Suprapubic skin (tissue), 4 donors: ENCODE measurements at regions not wholly inside any gene's neighbourhood (a gene's known extent, or its start where the extent isn't known, plus 50 kb on each side); places are given as distances from the start of the nearest gene placed in this dataset.

Source experiments
- DNase-seq, 2 donors: peaks; one replicate each; pipeline ENCODE4 v3.0.0-alpha.2; 2019; ENCODE audit warnings: low spot score in 2 of 2
- H3K27ac ChIP-seq: fragments of 200-600 bp; sonication (generic); one replicate; pipeline ENCODE4 v1.5.1; 2019
- H3K27me3 ChIP-seq: fragments of 200-600 bp; sonication (generic); one replicate; pipeline ENCODE4 v1.5.1; 2019
- H3K36me3 ChIP-seq: fragments of 200-600 bp; sonication (generic); one replicate; pipeline ENCODE4 v1.5.1; 2019
- H3K4me1 ChIP-seq: fragments of 200-600 bp; sonication (generic); one replicate; pipeline ENCODE4 v1.5.1; 2019
- H3K4me3 ChIP-seq: fragments of 200-600 bp; sonication (generic); one replicate; pipeline ENCODE4 v1.5.1; 2019; ENCODE audit warnings: mild to moderate bottlenecking
- H3K9me3 ChIP-seq: fragments of 200-600 bp; sonication (generic); one replicate; pipeline ENCODE4 v1.5.1; 2019
- CTCF ChIP-seq, 2 donors: fragments of 200-600 bp in 1 of 2; fragments of 450-650 bp in 1 of 2; sonication (generic) in 1 of 2; IDR thresholded peaks; one replicate each; pipeline ENCODE4 v1.5.1; 2016 to 2019; ENCODE audit warnings: antibody characterized with exemption in 2 of 2, mild to moderate bottlenecking in 1 of 2, moderate library complexity in 1 of 2
- EP300 ChIP-seq: sonication (generic); formaldehyde crosslinking; IDR thresholded peaks from one replicate; pipeline ENCODE4 v1.6.1; 2017; ENCODE audit warnings: antibody characterized with exemption
- POLR2A ChIP-seq, 2 donors: fragments of 450-650 bp; IDR thresholded peaks; one replicate each; pipeline ENCODE4 v1.6.1; 2017; ENCODE audit warnings: antibody characterized with exemption in 2 of 2, mild to moderate bottlenecking in 2 of 2, moderate library complexity in 2 of 2
- POLR2AphosphoS5 ChIP-seq, 3 donors: sonication (generic); formaldehyde crosslinking; IDR thresholded peaks; one replicate each; pipeline ENCODE4 v1.6.1; 2017; ENCODE audit warnings: antibody characterized with exemption in 3 of 3
- WGBS: methylation state at CpG from one replicate; pipeline ENCODE4 v1.1.5; 2018; 5-methylcytosine and 5-hydroxymethylcytosine counted together

DNA sequence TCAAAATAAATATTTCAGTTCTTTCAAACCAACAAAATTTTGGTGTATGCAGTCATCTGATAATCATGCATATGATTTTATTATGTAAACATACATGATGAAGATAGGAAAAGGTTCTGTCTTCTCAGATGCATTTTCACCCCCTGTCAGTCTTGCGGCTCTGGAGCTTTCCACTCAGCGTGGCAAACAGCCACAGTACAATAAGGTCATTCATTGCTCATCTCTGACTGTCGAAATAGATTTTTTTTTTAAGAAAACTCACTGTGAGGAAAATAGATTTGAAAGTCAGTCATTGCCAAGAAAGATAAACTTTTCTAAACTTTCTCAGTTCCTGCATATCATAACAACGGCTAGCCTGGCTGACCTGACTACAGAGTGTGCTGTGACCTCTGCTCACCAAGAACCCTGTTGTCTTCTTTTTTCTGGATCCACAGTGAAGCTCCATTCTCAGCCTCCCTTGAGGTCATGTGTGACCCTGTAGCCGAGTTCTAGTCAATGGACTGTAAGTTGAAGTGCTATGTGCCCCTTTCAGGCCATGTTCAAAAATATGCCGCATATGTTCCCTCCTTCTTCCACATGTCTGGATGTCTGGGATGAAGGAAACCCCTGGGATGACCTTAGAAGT lies 519.6 kb downstream of the KLF5 start:
- Histone ChIP-seq H3K4me1 (peaks cover 3% of the 10 kb centered on the region), H3K36me3 (no peaks in the 10 kb centered on the region), H3K9me3 (no peaks in the 10 kb centered on the region), H3K27me3 (no peaks in the 10 kb centered on the region), H3K4me3 (no peak overlapping the region), H3K27ac (no peak overlapping the region)
- DNase-seq, result no peak
- TF ChIP-seq POLR2AphosphoS5 (IDR thresholded peaks at IDR 0.05) (no peak), CTCF (IDR thresholded peaks at IDR 0.05) (no peak), POLR2A (IDR thresholded peaks at IDR 0.05) (no peak), EP300 (no peak)
- 52% methylated on average over 6 of the region's 6 CpGs for WGBS

GRCh38 chr13:73576291-73576690 lies 517.5 kb downstream of the KLF5 start:
- Histone ChIP-seq H3K27ac (no peak overlapping the region), H3K36me3 (no peaks in the 10 kb centered on the region), H3K9me3 (no peaks in the 10 kb centered on the region), H3K27me3 (no peaks in the 10 kb centered on the region), H3K4me1 (peaks cover 3% of the 10 kb centered on the region), H3K4me3 (no peak overlapping the region)
- DNase-seq, result no peak
- WGBS, result 92% methylated on average over 4 of the region's 4 CpGs
- no peak for TF ChIP-seq POLR2A (IDR thresholded peaks at IDR 0.05)

DNA sequence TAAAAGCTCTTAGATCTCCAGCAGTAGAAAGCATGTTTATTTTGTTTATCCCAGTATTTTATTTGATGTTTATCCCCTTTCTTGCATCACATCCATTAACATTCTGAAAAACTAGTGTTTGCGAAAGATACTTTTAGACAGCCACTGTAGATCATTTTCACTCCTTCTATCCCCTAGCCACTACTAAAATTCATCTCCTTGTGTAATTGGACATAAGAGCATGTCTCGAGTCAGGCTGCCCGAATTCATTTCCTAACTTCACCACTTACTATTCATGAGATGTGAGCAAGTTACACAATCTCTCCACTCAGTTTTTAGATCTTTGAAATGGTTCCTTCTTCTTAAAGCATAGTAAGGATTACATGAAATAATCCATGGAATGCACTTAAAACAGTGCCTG lies 514.0 kb downstream of the KLF5 start:
- H3K27me3 ChIP-seq, result no peaks in the 10 kb centered on the region
- H3K9me3 ChIP-seq, result no peaks in the 10 kb centered on the region
- WGBS, result 48% methylated on average over 3 of the region's 3 CpGs
- H3K4me3 ChIP-seq, result no peak overlapping the region
- H3K27ac ChIP-seq, result no peak overlapping the region
- H3K4me1 ChIP-seq, result peaks cover 3% of the 10 kb centered on the region
- no peak for DNase-seq
- no peak for TF ChIP-seq CTCF (IDR thresholded peaks at IDR 0.05)
- TF ChIP-seq POLR2AphosphoS5 (IDR thresholded peaks at IDR 0.05), result no peak
- no peak for TF ChIP-seq POLR2A (IDR thresholded peaks at IDR 0.05)
- no peak for TF ChIP-seq EP300
- H3K36me3 ChIP-seq, result no peaks in the 10 kb centered on the region

DNA sequence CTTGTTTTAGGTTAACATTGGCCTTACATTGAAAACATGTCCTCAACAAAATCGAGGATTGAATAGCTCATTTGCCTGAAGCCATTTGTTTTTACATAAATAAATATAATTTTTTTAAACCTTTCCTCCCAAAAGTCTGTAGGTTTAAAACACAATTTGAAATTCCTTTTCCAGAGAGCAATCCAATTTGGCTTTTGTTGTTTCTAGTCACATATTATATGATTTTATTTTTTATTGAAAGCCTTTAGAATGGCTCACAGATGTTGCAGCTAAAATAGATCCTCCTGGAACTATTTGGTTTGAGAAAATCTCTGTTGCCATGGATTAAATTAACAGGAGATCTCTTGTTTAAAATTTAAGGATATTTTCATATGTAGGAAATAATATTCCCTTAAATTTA lies 512.6 kb downstream of the KLF5 start:
- H3K27ac ChIP-seq, result no peak overlapping the region
- no peak overlapping the region for H3K4me3 ChIP-seq
- no peak for DNase-seq
- H3K27me3 ChIP-seq, result no peaks in the 10 kb centered on the region
- 46% methylated on average over 1 of the region's 1 CpG for WGBS
- no peaks in the 10 kb centered on the region for H3K36me3 ChIP-seq
- no peaks in the 10 kb centered on the region for H3K9me3 ChIP-seq
- TF ChIP-seq EP300 (no peak), CTCF (IDR thresholded peaks at IDR 0.05) (no peak), POLR2A (IDR thresholded peaks at IDR 0.05) (no peak), POLR2AphosphoS5 (IDR thresholded peaks at IDR 0.05) (no peak)
- H3K4me1 ChIP-seq, result no peaks in the 10 kb centered on the region

- WGBS, result 29% methylated on average over 4 of the region's 4 CpGs
- Histone ChIP-seq H3K27me3 (no peaks in the 10 kb centered on the region), H3K4me3 (no peak overlapping the region), H3K27ac (no peak overlapping the region), H3K9me3 (no peaks in the 10 kb centered on the region), H3K36me3 (no peaks in the 10 kb centered on the region), H3K4me1 (peaks cover 10% of the 10 kb centered on the region)
- DNase-seq, result no peak
- TF ChIP-seq CTCF (IDR thresholded peaks at IDR 0.05), result no peak
- TF ChIP-seq EP300, result no peak
- no peak for TF ChIP-seq POLR2A (IDR thresholded peaks at IDR 0.05)
- TF ChIP-seq POLR2AphosphoS5 (IDR thresholded peaks at IDR 0.05), result no peak
These were observed 498.1 kb downstream of the KLF5 start for GRCh38 chr13:73556902-73557301.

DNA sequence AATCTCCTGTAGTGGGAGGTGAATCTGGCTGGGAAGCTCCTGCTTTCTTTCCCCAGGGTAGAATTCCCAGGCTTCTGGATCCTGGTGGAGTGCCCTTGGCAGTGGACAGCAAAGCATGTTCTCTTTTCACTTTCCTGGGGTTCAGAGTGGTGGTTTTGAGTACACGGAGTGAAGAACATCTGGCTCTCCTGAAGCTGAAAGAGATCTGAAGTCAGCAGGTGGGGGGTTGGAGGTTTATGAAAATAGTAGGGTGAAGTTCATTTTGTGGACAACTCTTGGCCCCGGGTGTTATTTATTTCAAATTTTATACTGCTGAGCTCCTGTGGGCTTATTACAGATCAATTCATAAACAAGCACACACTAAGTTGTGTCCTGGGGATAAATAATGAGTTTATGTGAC lies 497.3 kb downstream of the KLF5 start:
- H3K4me1 ChIP-seq, result peaks cover 10% of the 10 kb centered on the region
- 79% methylated on average over 2 of the region's 2 CpGs for whole genome bisulfite sequencing
- no peak for DNase-seq
- no peak overlapping the region for H3K27ac ChIP-seq
- no peaks in the 10 kb centered on the region for H3K27me3 ChIP-seq
- no peaks in the 10 kb centered on the region for H3K9me3 ChIP-seq
- no peak overlapping the region for H3K4me3 ChIP-seq
- TF ChIP-seq POLR2AphosphoS5 (IDR thresholded peaks at IDR 0.05) (no peak), CTCF (IDR thresholded peaks at IDR 0.05) (no peak)
- no peaks in the 10 kb centered on the region for H3K36me3 ChIP-seq
